NCI-H2029 (cell line): ENCODE measurements at regions not wholly inside any gene's neighbourhood (a gene's known extent, or its start where the extent isn't known, plus 50 kb on each side); places are given as distances from the start of the nearest gene placed in this dataset.
A peak's percentile ranks its signal among the peaks of the same experiment; 100 is the strongest.
"Not testable (repeated sequence)": the region's sequence is repeated elsewhere in the genome, so short reads cannot be mapped to it uniquely, and the experiment has no call there.

Experiments
- DNase-seq: peaks from one replicate; lab custom pipeline; 2025; lab: John Stamatoyannopoulos, UW

- DNase-seq = peak; percentile 16
Observed at GRCh38 chr20:5696011-5696559, 54.1 kb upstream of the SHLD1 start.

DNA sequence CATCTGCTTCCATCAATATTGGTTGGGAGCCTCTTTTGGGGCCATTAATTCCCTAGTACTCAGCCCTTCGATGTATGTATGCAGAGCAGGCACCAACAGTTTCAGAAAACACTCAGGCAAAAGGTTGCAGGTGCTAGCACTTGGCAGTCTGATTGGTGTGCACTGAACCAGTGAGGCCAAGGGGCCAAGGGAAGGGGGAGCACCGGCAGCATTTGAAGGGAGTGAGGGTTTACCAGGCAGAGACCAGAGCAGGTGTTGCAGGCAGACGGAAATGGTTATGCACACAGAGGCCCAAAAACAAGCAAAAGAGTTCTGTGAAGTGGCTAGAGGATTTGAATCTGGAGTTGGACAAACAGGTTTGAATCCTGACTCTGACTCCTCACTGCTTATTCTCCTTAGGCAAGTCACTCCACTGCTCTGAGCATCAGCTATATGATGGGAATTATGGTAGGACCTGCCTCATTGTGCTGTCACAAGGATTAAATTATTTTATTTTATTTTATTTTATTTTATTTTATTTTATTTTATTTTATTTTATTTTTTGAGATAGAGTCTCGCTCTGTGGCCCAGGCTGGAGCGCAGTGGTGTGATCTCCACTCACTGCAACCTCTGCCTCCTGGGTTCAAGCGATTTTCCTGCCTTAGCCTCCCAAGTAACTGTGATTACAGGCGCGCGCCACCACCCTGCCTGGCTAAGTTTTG, 58.1 kb upstream of the SHLD1 start:
- DNase-seq = peak; percentile 93

GRCh38 chr20:5689463-5689862, 60.7 kb upstream of the SHLD1 start:
- DNase-seq = no peak

- no peak for DNase-seq
Observed at GRCh38 chr20:5688431-5688972, 61.7 kb upstream of the SHLD1 start.

DNA sequence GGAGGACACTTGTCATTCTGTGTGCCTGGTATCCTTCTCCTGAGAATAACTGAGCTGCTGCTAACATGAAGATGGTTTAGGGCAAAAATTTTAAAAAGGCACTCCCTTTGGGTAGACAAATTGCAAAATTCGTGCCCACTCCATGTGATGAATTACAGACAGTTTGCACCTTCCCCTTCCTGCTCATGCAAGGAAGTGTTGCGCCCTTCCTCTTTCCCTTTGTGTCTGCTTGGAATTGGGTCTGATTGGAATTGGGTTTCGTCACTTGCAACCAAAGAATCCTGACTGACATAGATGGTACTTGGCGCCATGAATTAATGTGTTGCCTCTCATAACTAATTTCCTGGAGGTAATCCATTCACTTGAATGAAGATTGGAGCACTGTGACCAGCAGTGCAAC, 62.3 kb upstream of the SHLD1 start:
- DNase-seq = no peak

GRCh38 chr20:5686384-5687105, 63.7 kb upstream of the SHLD1 start:
- DNase-seq = no peak

- DNase-seq = not testable (repeated sequence)
Observed at GRCh38 chr20:5682556-5682955, 67.6 kb upstream of the SHLD1 start.

DNA sequence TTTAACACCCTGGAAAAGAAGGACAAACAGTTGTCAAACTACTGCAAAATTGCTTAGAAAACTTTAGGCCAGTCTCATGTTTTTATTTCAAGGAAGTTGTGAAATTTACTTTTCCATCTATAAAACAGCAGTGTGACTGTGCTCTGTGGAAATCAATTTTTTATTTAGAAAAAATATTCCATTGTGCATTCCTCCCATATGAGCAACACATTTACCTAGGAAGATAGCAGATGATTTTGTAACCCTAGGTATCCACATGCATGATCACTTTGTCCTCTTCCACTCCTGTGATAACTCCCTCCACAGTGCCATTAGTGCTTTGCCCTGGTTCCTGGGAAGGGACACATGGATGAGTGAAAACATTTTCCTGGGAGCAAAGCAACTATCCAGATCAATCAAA, 69.4 kb upstream of the GPCPD1 start:
- no peak for DNase-seq

DNA sequence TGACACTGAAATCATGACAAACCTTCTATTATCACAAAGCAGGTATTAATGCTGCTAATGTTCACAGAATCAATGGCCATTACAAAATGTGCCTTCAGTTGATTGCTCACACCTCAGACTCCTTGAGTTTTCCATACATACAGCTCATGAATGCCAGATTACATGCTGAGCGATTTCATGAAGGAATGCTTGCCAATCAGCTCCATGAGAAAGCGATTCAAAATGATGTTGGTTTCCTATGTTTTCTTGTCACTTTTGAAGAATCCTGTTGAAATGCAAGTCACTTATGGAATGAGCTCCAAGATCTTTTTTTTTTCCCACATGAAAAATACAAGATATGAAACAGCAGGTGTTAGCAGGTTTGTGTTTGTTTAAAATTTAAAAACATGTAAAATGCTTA, 68.0 kb upstream of the GPCPD1 start:
- no peak for DNase-seq

GRCh38 chr20:5677944-5678343, 67.1 kb upstream of the GPCPD1 start:
- not testable (repeated sequence) for DNase-seq

DNA sequence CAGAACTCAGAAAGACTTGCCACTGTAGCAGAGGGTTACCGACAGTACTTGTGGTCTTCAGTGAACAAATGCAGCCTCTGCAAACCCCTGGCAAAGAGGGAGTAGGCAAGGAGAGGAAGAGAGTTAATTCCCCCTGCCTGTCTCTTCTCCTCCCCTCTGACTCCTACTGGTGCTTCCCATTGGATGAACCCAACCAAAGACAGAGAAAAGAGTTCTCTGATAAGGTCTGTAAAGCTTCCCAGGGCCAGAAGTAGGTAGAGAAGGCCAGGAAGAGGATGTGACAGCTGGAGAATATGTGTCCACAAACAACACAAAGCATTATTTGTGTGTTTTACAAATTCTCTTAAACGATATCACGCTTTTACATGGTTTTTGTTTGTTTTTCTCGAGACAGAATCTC, 66.6 kb upstream of the GPCPD1 start:
- no peak for DNase-seq

DNA sequence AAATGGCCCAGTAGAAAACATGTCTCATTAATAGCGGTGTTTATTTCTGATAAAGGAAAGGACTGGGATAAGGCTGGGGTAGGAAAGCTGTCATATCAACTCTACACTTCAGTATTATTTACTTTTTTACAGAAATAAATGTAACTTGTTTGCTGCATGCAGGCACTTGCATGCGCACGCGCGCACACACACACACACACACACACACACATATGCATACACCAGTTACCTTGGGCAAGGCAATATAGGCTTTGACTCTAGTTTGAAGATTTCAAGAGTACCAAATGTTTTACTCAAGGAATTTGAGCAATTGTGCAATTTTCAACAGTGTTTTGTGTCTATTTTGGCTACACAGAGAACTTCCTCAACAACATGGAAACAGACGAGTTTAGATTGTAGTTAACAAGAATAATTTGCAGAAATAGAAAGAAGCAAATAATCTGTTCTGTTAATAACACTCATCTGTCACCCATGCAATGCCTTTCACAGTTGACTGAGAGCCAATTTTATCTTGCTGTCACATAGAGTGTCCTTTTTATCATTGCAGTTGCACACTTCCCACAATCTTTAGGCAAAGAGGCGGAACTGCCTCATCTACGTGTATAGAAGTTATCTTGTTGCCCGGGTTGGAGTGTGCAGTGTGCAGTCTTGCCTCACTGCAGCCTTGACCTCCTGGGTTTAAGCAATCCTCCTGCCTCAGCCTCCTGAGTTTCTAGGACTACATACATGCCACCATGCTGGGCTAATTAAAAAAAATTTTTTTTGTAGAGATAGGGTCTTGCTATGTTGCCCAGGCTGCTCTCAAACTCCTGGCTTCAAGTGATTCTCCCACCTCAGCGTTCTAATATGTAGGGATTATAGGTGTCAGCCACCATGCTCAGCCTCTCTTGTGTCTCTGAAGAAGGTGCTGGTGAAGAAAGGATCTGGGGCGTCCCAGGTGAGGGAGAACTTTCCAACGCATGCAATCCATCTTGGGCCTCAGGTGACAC, 64.6 kb upstream of the GPCPD1 start:
- DNase-seq = no peak

DNA sequence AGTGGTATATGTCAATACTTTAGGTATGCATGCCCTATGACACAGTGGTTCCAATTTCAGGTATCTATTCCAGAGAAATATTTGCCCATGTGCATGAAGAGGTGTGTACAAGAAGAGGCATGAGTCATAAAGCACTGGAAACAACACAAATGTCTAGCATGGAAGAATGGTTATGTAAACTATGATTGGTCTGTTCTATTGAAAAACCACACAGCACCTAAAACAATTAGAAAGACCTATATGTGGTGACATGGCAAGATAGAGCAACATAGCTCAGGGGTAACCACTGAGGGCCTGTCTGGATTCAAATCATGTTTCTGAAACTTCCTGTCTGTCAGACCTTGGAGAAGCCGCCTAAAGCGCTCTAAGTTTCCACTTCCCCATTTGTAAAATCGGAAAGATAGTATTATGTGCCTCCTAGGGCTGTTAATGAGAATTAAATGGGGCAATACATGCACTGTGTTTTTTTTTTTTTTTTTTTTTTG, 63.4 kb upstream of the GPCPD1 start:
- peak; percentile 87 for DNase-seq

DNA sequence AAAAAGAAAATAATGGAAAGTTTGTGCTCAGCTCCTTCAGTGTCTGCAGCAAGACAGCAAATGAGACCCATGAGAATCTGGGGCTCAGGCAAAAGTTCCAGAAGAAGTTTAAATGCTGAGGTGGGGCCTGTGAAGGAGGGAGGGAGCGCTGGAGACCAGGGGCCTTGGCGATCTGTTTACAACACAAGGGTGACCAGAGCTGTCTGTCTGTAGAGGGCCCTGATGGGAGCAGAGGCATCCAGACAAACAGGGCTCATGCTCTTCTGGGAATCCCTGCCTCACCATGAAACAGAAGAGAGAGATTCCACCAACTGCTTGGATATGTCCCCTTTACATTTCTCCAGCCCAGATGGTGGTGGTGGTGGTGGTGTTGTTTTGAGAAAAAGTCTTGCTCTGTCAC, 60.1 kb upstream of the GPCPD1 start:
- DNase-seq = no peak

DNA sequence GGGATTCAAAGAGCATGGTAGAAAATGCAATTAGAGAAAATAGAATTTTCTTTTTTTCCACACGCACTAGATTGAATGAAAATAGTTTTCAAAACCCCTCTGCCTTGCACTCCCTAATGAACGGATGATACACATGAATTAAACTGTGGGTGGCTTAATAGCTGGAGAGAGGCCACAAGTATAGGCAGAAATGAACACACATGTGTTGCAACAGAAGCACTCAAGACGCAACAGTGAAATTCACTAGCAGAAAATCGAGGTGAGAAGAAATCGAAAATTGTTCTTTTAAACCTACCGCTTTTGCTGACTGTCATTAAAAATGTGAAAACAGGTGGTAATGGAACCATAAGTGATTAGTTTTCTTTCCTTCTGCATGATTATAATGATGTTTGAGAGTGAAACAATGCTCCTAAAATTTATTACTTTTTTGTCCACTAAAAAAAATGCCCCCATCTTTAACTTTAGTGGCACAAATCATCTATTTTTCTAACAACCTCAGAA, 59.3 kb upstream of the GPCPD1 start:
- DNase-seq = no peak

- DNase-seq = no peak
Observed at GRCh38 chr20:5668529-5668868, 57.7 kb upstream of the GPCPD1 start.

DNA sequence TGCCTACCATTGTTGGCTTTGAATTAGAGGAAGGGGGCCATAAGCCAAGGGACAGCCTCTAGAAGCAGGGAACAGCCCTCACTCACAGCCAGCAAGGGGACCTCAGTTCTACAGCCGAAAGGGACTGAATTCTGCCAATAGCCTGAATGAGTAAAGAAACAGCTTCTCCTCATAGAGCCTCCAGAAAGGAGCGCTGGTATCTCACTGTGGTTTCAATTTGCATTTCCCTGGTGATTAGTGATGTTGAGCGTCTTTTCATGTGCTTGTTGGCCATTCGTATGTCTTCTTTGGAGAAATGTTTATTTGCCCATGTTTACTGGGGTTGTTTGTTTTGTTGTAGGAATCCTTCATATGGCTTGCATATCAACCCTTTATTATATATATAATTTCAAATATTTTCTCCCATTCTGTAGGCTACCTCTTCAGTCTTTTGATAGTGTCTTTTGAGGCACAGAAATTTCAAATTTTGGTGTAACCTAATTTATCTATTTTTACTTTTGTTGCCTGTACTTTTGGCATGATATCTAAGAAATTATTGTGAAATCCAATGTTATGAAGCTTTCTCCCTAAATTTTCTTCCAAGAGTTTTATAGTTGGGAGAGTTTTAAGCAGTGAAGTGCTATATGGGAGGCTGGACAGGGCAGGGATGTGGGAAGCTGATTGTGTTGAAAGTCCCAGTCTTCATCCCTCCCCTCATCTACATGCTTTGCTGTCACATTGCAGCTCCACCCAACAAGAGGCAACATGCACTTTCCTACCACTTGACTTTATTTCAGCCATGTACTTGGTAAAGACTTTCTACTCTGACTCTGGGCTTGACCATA, 57.1 kb upstream of the GPCPD1 start:
- DNase-seq = no peak

DNA sequence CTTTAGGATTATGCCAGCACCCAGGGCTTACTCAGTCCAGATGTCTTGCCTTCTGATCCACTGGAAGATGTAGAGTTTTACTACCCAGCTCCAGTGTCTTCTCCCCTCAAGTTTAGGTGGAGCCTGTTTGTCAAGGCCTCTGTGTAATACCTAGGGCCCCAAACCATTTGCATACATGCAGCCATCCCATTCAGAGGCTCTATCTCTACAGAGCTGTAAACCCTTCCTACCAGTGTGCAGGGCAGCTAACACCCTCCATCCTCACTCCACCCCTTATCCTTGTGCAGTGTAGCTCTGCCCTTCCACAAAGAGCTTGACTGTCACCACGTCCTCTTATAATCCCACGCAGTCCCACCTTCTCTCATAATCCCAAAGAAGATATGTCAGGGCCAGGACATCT, 54.6 kb upstream of the GPCPD1 start:
- DNase-seq = no peak

DNA sequence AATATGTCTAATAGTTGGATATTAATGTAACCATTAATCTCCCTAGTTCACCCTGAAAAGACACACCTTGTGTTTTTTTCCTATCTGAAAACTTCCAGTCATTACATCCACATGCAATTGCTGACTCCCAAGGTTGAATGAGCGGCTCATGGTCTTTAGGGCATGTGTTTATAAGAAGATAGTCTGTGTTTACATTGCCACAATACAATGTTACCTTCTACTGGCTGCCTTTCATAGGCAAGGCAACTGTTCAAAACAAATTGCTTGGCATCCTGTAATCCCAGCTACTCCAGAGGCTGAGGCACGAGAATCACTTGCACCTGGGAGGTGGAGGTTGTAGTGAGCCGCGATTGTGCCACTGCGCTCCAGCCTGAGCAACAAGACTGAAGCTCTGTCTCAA, 52.6 kb upstream of the GPCPD1 start:
- peak; percentile 25 for DNase-seq

- no peak for DNase-seq
Observed at GRCh38 chr20:5662769-5663168, 52.0 kb upstream of the GPCPD1 start.

GRCh38 chr20:5660756-5661155, 50.0 kb upstream of the GPCPD1 start:
- DNase-seq = not testable (repeated sequence)
